Esophagus mucosa (tissue), 1 donor: ENCODE measurements at regions not wholly inside any gene's neighbourhood (a gene's known extent, or its start where the extent isn't known, plus 50 kb on each side); places are given as distances from the start of the nearest gene placed in this dataset.

Experiments
- ATAC-seq: fragments of 200-7000 bp; cut with Tn5 transposase; one replicate; pipeline ENCODE4 v1.9.1; 2020
- donor health status: DM: yes; HTN: yes; CAD: no.

- no peak for ATAC-seq
These were observed 579.2 kb upstream of the ZNF462 start for GRCh38 chr9:106283769-106284168.

- ATAC-seq, result no peak
These were observed 578.7 kb upstream of the ZNF462 start for GRCh38 chr9:106284296-106284695.

- no peak for ATAC-seq
These were observed 576.7 kb upstream of the ZNF462 start for GRCh38 chr9:106286249-106286648.

- no peak for ATAC-seq
These were observed 575.8 kb upstream of the ZNF462 start for GRCh38 chr9:106287091-106287631.

- ATAC-seq, result no peak
These were observed 575.2 kb upstream of the ZNF462 start for GRCh38 chr9:106287731-106288130.

GRCh38 chr9:106288689-106289088 lies 574.3 kb upstream of the ZNF462 start:
- no peak for ATAC-seq

- no peak for ATAC-seq
These were observed 571.2 kb upstream of the ZNF462 start for GRCh38 chr9:106291786-106292185.

GRCh38 chr9:106296426-106296825 lies 566.5 kb upstream of the ZNF462 start:
- ATAC-seq, result no peak

GRCh38 chr9:106298997-106299396 lies 564.0 kb upstream of the ZNF462 start:
- ATAC-seq, result no peak

GRCh38 chr9:106304401-106304920 lies 558.5 kb upstream of the ZNF462 start:
- no peak for ATAC-seq

- ATAC-seq, result no peak
These were observed 557.4 kb upstream of the ZNF462 start for GRCh38 chr9:106305428-106306133.

- ATAC-seq, result no peak
These were observed 555.3 kb upstream of the ZNF462 start for GRCh38 chr9:106307670-106308069.

- no peak for ATAC-seq
These were observed 553.0 kb upstream of the ZNF462 start for GRCh38 chr9:106309925-106310324.

- ATAC-seq, result no peak
These were observed 552.2 kb upstream of the ZNF462 start for GRCh38 chr9:106310782-106311181.

- ATAC-seq, result no peak
These were observed 550.1 kb upstream of the ZNF462 start for GRCh38 chr9:106312906-106313305.

- ATAC-seq, result no peak
These were observed 548.5 kb upstream of the ZNF462 start for GRCh38 chr9:106314476-106314875.

- no peak for ATAC-seq
These were observed 541.4 kb upstream of the ZNF462 start for GRCh38 chr9:106321394-106322180.

GRCh38 chr9:106322706-106323245 lies 540.2 kb upstream of the ZNF462 start:
- ATAC-seq, result no peak

- no peak for ATAC-seq
These were observed 538.8 kb upstream of the ZNF462 start for GRCh38 chr9:106324053-106324585.

GRCh38 chr9:106324591-106325280 lies 538.2 kb upstream of the ZNF462 start:
- no peak for ATAC-seq

GRCh38 chr9:106326493-106326892 lies 536.5 kb upstream of the ZNF462 start:
- ATAC-seq, result no peak

GRCh38 chr9:106333481-106333880 lies 529.5 kb upstream of the ZNF462 start:
- ATAC-seq, result peak; percentile 26
